ENCODE measurements at regions not wholly inside any gene's neighbourhood (a gene's known extent, or its start where the extent isn't known, plus 50 kb on each side); places are given as distances from the start of the nearest gene placed in this dataset.

DNA sequence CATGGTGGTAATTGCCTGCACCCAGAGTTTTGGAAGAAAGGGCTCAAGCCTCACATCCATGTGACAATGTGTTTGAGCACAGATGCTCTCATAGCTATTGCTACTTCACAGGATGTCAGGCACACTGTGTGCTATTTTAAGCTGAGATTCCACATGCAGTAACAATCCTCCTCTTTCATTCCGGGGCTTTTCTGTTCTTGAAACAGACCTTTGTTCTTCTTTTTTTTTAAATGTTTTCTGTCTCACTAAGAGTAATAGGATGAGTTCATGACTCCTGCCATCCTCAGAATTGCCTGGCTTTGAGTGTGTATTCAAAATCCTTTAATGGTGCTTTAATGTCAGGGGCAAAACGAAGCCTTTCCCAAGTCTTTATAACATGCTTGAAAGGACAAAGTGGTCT is 198.9 kb downstream of the ABCC12 start:
- H3K4me3 ChIP-seq (ENCODE audit: low read depth, low read length) = no peak overlapping the region
- TF ChIP-seq, protein P1, sequence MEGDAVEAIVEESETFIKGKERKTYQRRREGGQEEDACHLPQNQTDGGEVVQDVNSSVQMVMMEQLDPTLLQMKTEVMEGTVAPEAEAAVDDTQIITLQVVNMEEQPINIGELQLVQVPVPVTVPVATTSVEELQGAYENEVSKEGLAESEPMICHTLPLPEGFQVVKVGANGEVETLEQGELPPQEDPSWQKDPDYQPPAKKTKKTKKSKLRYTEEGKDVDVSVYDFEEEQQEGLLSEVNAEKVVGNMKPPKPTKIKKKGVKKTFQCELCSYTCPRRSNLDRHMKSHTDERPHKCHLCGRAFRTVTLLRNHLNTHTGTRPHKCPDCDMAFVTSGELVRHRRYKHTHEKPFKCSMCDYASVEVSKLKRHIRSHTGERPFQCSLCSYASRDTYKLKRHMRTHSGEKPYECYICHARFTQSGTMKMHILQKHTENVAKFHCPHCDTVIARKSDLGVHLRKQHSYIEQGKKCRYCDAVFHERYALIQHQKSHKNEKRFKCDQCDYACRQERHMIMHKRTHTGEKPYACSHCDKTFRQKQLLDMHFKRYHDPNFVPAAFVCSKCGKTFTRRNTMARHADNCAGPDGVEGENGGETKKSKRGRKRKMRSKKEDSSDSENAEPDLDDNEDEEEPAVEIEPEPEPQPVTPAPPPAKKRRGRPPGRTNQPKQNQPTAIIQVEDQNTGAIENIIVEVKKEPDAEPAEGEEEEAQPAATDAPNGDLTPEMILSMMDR (IDR thresholded peaks at IDR 0.05) = no peak
- no peak overlapping the region for H2AFZ ChIP-seq
- H3K27me3 ChIP-seq (ENCODE audit: control insufficient read depth, insufficient read depth, low read length) = no peaks in the 10 kb centered on the region
- H3K79me2 ChIP-seq = no peaks in the 10 kb centered on the region
- H3K9me3 ChIP-seq (ENCODE audit: control insufficient read depth, low read length) = no peaks in the 10 kb centered on the region
- H3K4me2 ChIP-seq (ENCODE audit: low read length) = no peak overlapping the region
- no peaks in the 10 kb centered on the region for H3K4me1 ChIP-seq
- H3K9ac ChIP-seq = no peak overlapping the region
- H3K36me3 ChIP-seq (ENCODE audit: control insufficient read depth, insufficient read depth, low read length) = no peaks in the 10 kb centered on the region
- H3K27ac ChIP-seq = no peak overlapping the region

DNA sequence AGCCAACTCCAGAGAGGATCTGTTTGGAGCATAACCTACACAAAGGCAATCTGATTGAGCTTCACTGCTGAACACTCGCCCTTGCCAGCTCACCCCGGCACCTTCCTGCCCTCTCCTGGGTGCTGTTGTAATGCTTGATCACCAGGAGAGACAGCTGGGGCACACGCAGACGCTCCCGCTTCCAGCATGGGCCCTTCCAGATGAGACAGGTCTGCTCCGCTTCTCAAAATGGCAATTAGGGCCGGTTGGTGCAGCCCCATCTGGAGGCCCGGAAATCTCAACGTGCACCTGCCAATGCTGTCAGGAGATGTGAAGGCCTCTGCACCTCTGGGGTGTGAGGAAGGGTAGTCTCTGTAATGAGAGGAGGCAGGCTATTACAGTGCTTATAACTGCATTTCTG is 206.1 kb downstream of the ABCC12 start:
- no peak overlapping the region for H3K9ac ChIP-seq
- no peaks in the 10 kb centered on the region for H3K36me3 ChIP-seq (ENCODE audit: control insufficient read depth, insufficient read depth, low read length)
- H3K4me1 ChIP-seq = no peaks in the 10 kb centered on the region
- TF ChIP-seq, protein P1 (IDR thresholded peaks at IDR 0.05) = no peak
- H3K9me3 ChIP-seq (ENCODE audit: control insufficient read depth, low read length) = no peaks in the 10 kb centered on the region
- H2AFZ ChIP-seq = no peak overlapping the region
- H3K4me3 ChIP-seq (ENCODE audit: low read depth, low read length) = no peak overlapping the region
- H3K27me3 ChIP-seq (ENCODE audit: control insufficient read depth, insufficient read depth, low read length) = no peaks in the 10 kb centered on the region
- H3K79me2 ChIP-seq = no peaks in the 10 kb centered on the region
- H3K4me2 ChIP-seq (ENCODE audit: low read length) = no peak overlapping the region
- H3K27ac ChIP-seq = no peak overlapping the region

DNA sequence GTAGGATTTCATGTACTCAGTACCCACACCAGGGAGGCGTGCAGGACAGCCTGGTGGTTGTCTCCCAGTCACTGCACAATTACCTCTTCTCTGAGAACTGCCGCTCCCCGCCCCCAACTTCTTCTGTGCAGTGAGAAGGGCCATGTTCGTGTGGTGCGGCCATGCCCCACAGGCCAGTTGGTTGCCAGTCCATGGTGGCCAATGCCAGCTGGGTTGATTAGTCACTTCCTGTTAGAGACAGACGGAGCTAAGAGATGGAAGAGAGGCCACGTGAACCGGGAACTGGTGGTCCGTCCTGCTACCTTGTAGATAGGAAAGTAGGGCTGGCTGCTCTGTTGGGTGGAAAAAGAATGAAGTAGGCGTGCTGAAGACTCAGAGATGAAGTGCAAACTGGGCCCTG is 206.5 kb downstream of the ABCC12 start:
- no peak overlapping the region for H3K27ac ChIP-seq
- H3K9me3 ChIP-seq (ENCODE audit: control insufficient read depth, low read length) = no peaks in the 10 kb centered on the region
- no peaks in the 10 kb centered on the region for H3K27me3 ChIP-seq (ENCODE audit: control insufficient read depth, insufficient read depth, low read length)
- H3K4me2 ChIP-seq (ENCODE audit: low read length) = no peak overlapping the region
- TF ChIP-seq, protein P1 (IDR thresholded peaks at IDR 0.05) = no peak
- no peaks in the 10 kb centered on the region for H3K4me1 ChIP-seq
- H3K9ac ChIP-seq = no peak overlapping the region
- H3K4me3 ChIP-seq (ENCODE audit: low read depth, low read length) = no peak overlapping the region
- H3K79me2 ChIP-seq = no peaks in the 10 kb centered on the region
- no peaks in the 10 kb centered on the region for H3K36me3 ChIP-seq (ENCODE audit: control insufficient read depth, insufficient read depth, low read length)
- H2AFZ ChIP-seq = no peak overlapping the region

DNA sequence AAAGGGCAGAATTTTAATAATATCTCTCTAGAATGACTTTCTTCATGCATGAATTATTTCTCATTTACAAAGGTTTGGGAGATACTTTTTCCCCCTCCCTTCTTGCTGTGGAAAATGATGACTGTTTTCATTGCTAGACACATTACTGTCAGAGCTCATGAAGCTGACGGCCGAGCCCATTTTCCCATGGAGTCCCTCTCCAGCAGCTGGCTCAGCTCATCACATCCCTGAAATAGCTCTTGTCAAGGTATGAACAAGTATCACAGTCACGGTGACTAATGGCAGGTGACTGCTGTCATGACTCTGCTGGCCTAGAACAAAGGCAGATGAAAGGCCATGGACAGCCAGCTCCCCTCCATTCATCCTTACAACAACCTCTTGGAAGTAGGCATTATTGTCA is 208.1 kb downstream of the ABCC12 start:
- Histone ChIP-seq H3K27me3 (ENCODE audit: control insufficient read depth, insufficient read depth, low read length) (no peaks in the 10 kb centered on the region), H3K4me2 (ENCODE audit: low read length) (no peak overlapping the region), H3K4me1 (no peaks in the 10 kb centered on the region), H3K4me3 (ENCODE audit: low read depth, low read length) (no peak overlapping the region), H3K36me3 (ENCODE audit: control insufficient read depth, insufficient read depth, low read length) (no peaks in the 10 kb centered on the region), H3K27ac (no peak overlapping the region), H2AFZ (no peak overlapping the region), H3K9ac (no peak overlapping the region), H3K9me3 (ENCODE audit: control insufficient read depth, low read length) (no peaks in the 10 kb centered on the region), H3K79me2 (no peaks in the 10 kb centered on the region)
- TF ChIP-seq, protein P1 (IDR thresholded peaks at IDR 0.05) = no peak

DNA sequence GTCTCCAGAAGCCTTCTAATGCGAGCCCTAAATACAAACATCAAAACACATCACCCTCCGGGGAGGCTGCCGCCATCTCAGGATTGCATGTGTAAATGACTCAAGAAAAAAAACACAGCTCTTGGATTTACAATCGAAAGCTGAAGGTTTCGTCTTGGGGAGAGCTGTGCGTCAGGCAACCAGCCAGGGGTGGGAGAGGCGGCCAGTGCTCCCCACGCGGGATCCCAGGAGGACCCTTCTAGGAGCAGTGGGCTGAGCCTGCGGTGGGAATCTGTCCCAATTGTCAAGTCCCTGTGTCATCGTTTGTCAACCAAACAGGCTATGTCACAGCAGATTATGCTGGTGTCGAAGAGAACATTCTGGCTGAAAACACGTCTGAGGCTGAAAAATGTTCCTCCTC is 209.7 kb downstream of the ABCC12 start:
- Histone ChIP-seq H3K4me1 (no peaks in the 10 kb centered on the region), H3K9ac (no peak overlapping the region), H3K27me3 (ENCODE audit: control insufficient read depth, insufficient read depth, low read length) (no peaks in the 10 kb centered on the region), H3K36me3 (ENCODE audit: control insufficient read depth, insufficient read depth, low read length) (no peaks in the 10 kb centered on the region), H3K4me3 (ENCODE audit: low read depth, low read length) (no peak overlapping the region), H3K27ac (no peak overlapping the region), H3K4me2 (ENCODE audit: low read length) (no peak overlapping the region), H3K79me2 (no peaks in the 10 kb centered on the region), H3K9me3 (ENCODE audit: control insufficient read depth, low read length) (no peaks in the 10 kb centered on the region), H2AFZ (no peak overlapping the region)
- TF ChIP-seq, protein P1 (IDR thresholded peaks at IDR 0.05) = no peak

Data from parathyroid adenoma (tissue), 2 donors.